ENCODE measurements at regions not wholly inside any gene's neighbourhood (a gene's known extent, or its start where the extent isn't known, plus 50 kb on each side); places are given as distances from the start of the nearest gene placed in this dataset.

GRCh38 chr16:6483469-6484033 lies 849.1 kb upstream of the RBFOX1 start:
- DNase-seq, result no peak

GRCh38 chr16:6482696-6483468 lies 849.8 kb upstream of the RBFOX1 start:
- DNase-seq, result no peak

GRCh38 chr16:6481894-6482293 lies 850.8 kb upstream of the RBFOX1 start:
- DNase-seq, result no peak

- DNase-seq, result no peak
These were observed 878.9 kb upstream of the RBFOX1 start for GRCh38 chr16:6453742-6454141.

- no peak for DNase-seq
These were observed 885.4 kb upstream of the RBFOX1 start for GRCh38 chr16:6447021-6447790.

GRCh38 chr16:6446370-6446769 lies 886.3 kb upstream of the RBFOX1 start:
- DNase-seq, result no peak

- no peak for DNase-seq
These were observed 893.5 kb upstream of the RBFOX1 start for GRCh38 chr16:6439129-6439528.

GRCh38 chr16:6428861-6429260 lies 903.8 kb upstream of the RBFOX1 start:
- no peak for DNase-seq

- no peak for DNase-seq
These were observed 905.0 kb upstream of the RBFOX1 start for GRCh38 chr16:6427621-6428020.

- DNase-seq, result no peak
These were observed 925.0 kb upstream of the RBFOX1 start for GRCh38 chr16:6407596-6407995.

GRCh38 chr16:6406028-6406427 lies 926.6 kb upstream of the RBFOX1 start:
- no peak for DNase-seq

- DNase-seq, result no peak
These were observed 949.7 kb upstream of the RBFOX1 start for GRCh38 chr16:6382924-6383459.

- no peak for DNase-seq
These were observed 950.7 kb upstream of the RBFOX1 start for GRCh38 chr16:6381896-6382295.

- no peak for DNase-seq
These were observed 954.7 kb upstream of the RBFOX1 start for GRCh38 chr16:6377956-6378355.

- no peak for DNase-seq
These were observed 957.1 kb upstream of the RBFOX1 start for GRCh38 chr16:6375465-6376075.

- no peak for DNase-seq
These were observed 957.8 kb upstream of the RBFOX1 start for GRCh38 chr16:6374821-6375220.

GRCh38 chr16:6364846-6365245 lies 967.8 kb upstream of the RBFOX1 start:
- DNase-seq, result no peak

GRCh38 chr16:6363896-6364607 lies 968.6 kb upstream of the RBFOX1 start:
- DNase-seq, result no peak

- no peak for DNase-seq
These were observed 969.2 kb upstream of the RBFOX1 start for GRCh38 chr16:6363396-6363795.

GRCh38 chr16:6362321-6362720 lies 970.3 kb upstream of the RBFOX1 start:
- DNase-seq, result no peak

- no peak for DNase-seq
These were observed 972.0 kb upstream of the RBFOX1 start for GRCh38 chr16:6360641-6361040.

- no peak for DNase-seq
These were observed 975.7 kb upstream of the RBFOX1 start for GRCh38 chr16:6356911-6357310.

- no peak for DNase-seq
These were observed 982.9 kb upstream of the RBFOX1 start for GRCh38 chr16:6349725-6350124.
